Omental fat pad (tissue), 3 donors: ENCODE measurements at regions not wholly inside any gene's neighbourhood (a gene's known extent, or its start where the extent isn't known, plus 50 kb on each side); places are given as distances from the start of the nearest gene placed in this dataset.
"Not testable (repeated sequence)": the region's sequence is repeated elsewhere in the genome, so short reads cannot be mapped to it uniquely, and the experiment has no call there.

ENCODE experiments used
- ATAC-seq: fragments of 150-250 bp; one replicate; pipeline ENCODE4 v1.9.1; 2016; ENCODE audit warnings: mild to moderate bottlenecking, moderate library complexity; ENCODE audit not compliant: low FRiP score
- DNase-seq: peaks from one replicate; pipeline ENCODE4 v3.0.0-alpha.2; 2019; ENCODE audit warnings: low spot score
- CTCF ChIP-seq, 3 donors: fragments of 450-650 bp; IDR thresholded peaks; one replicate each; pipeline ENCODE4 v1.5.1; 2016 to 2017; ENCODE audit warnings: antibody characterized with exemption in 3 of 3, mild to moderate bottlenecking in 3 of 3, moderate library complexity in 2 of 3

- TF ChIP-seq CTCF (IDR thresholded peaks at IDR 0.05), result no peak
- ATAC-seq, result no peak
- no peak for DNase-seq
Observed at GRCh38 chr22:33166206-33166605, 108.0 kb upstream of the SYN3 start.

- TF ChIP-seq CTCF (IDR thresholded peaks at IDR 0.05), result no peak
- ATAC-seq, result no peak
Observed at GRCh38 chr22:33163815-33164214, 105.6 kb upstream of the SYN3 start.

GRCh38 chr22:33162196-33162595 is 104.0 kb upstream of the SYN3 start:
- no peak for ATAC-seq
- no peak for DNase-seq
- TF ChIP-seq CTCF (IDR thresholded peaks at IDR 0.05), result no peak

More at GRCh38 chr22:33163815-33164214, 105.6 kb upstream of the SYN3 start:
- DNase-seq, result no peak

- ATAC-seq (no peak), DNase-seq (no peak)
- no peak for TF ChIP-seq CTCF (IDR thresholded peaks at IDR 0.05)
Observed at GRCh38 chr22:33160525-33160924, 102.3 kb upstream of the SYN3 start.

GRCh38 chr22:33154967-33155366 is 96.8 kb upstream of the SYN3 start:
- ATAC-seq, DNase-seq: not testable (repeated sequence)

GRCh38 chr22:33149611-33150010 is 91.4 kb upstream of the SYN3 start:
- no peak for ATAC-seq
- TF ChIP-seq CTCF (IDR thresholded peaks at IDR 0.05), result no peak
- no peak for DNase-seq

GRCh38 chr22:33144721-33145120 is 86.5 kb upstream of the SYN3 start:
- DNase-seq, result no peak
- ATAC-seq, result no peak
- TF ChIP-seq CTCF (IDR thresholded peaks at IDR 0.05), result no peak
